GM18868 (cell line): ENCODE measurements at regions not wholly inside any gene's neighbourhood (a gene's known extent, or its start where the extent isn't known, plus 50 kb on each side); places are given as distances from the start of the nearest gene placed in this dataset.
"Not testable (repeated sequence)": the region's sequence is repeated elsewhere in the genome, so short reads cannot be mapped to it uniquely, and the experiment has no call there.

Experiments used
- ATAC-seq: cut with Tn5 transposase; IDR thresholded peaks from one replicate; pipeline ENCODE4 v1.9.1; 2021; ENCODE audit warnings: mild to moderate bottlenecking, moderate library complexity; ENCODE audit not compliant: unreplicated experiment

GRCh38 chr20:4476903-4477500 is 209.3 kb upstream of the PRNP start:
- ATAC-seq, result no peak

GRCh38 chr20:4472906-4473305 is 213.3 kb upstream of the PRNP start:
- no peak for ATAC-seq

GRCh38 chr20:4471221-4471620 is 215.0 kb upstream of the PRNP start:
- no peak for ATAC-seq

GRCh38 chr20:4470375-4470774 is 215.9 kb upstream of the PRNP start:
- no peak for ATAC-seq

- no peak for ATAC-seq
Observed at GRCh38 chr20:4469910-4470309, 216.3 kb upstream of the PRNP start.

- no peak for ATAC-seq
Observed at GRCh38 chr20:4468114-4468513, 218.1 kb upstream of the PRNP start.

GRCh38 chr20:4465855-4466545 is 216.9 kb upstream of the ADRA1D start:
- ATAC-seq, result no peak

- ATAC-seq, result no peak
Observed at GRCh38 chr20:4465212-4465611, 216.1 kb upstream of the ADRA1D start.

GRCh38 chr20:4462801-4463200 is 213.7 kb upstream of the ADRA1D start:
- ATAC-seq, result not testable (repeated sequence)

- no peak for ATAC-seq
Observed at GRCh38 chr20:4459081-4459480, 210.0 kb upstream of the ADRA1D start.

GRCh38 chr20:4457566-4458543 is 208.8 kb upstream of the ADRA1D start:
- no peak for ATAC-seq

- ATAC-seq, result no peak
Observed at GRCh38 chr20:4455996-4456395, 206.9 kb upstream of the ADRA1D start.

- ATAC-seq, result no peak
Observed at GRCh38 chr20:4455301-4455701, 206.2 kb upstream of the ADRA1D start.

GRCh38 chr20:4454111-4454510 is 205.0 kb upstream of the ADRA1D start:
- no peak for ATAC-seq

- ATAC-seq, result no peak
Observed at GRCh38 chr20:4453359-4453758, 204.3 kb upstream of the ADRA1D start.

- no peak for ATAC-seq
Observed at GRCh38 chr20:4451487-4452081, 202.5 kb upstream of the ADRA1D start.

- no peak for ATAC-seq
Observed at GRCh38 chr20:4449957-4450715, 201.0 kb upstream of the ADRA1D start.

- ATAC-seq, result no peak
Observed at GRCh38 chr20:4445784-4446183, 196.7 kb upstream of the ADRA1D start.

- ATAC-seq, result no peak
Observed at GRCh38 chr20:4445331-4445730, 196.2 kb upstream of the ADRA1D start.

- no peak for ATAC-seq
Observed at GRCh38 chr20:4444404-4444803, 195.3 kb upstream of the ADRA1D start.

GRCh38 chr20:4443016-4443415 is 193.9 kb upstream of the ADRA1D start:
- no peak for ATAC-seq
